ENCODE measurements at regions not wholly inside any gene's neighbourhood (a gene's known extent, or its start where the extent isn't known, plus 50 kb on each side); places are given as distances from the start of the nearest gene placed in this dataset.
"Not testable (repeated sequence)": the region's sequence is repeated elsewhere in the genome, so short reads cannot be mapped to it uniquely, and the experiment has no call there.

GRCh38 chr17:33572615-33573014, 279.5 kb upstream of the ASIC2 start:
- DNase-seq, result no peak

- no peak for DNase-seq
These were observed 281.9 kb upstream of the ASIC2 start for GRCh38 chr17:33574942-33575445.

- DNase-seq, result not testable (repeated sequence)
These were observed 286.6 kb upstream of the ASIC2 start for GRCh38 chr17:33579740-33580139.

- no peak for DNase-seq
These were observed 287.1 kb upstream of the ASIC2 start for GRCh38 chr17:33580215-33580614.

- no peak for DNase-seq
These were observed 289.6 kb upstream of the ASIC2 start for GRCh38 chr17:33582661-33583060.

- no peak for DNase-seq
These were observed 290.7 kb upstream of the ASIC2 start for GRCh38 chr17:33583518-33584417.

- no peak for DNase-seq
These were observed 300.9 kb upstream of the ASIC2 start for GRCh38 chr17:33593991-33594390.

- DNase-seq, result no peak
These were observed 302.7 kb upstream of the ASIC2 start for GRCh38 chr17:33595828-33596227.

GRCh38 chr17:33596899-33597298, 303.8 kb upstream of the ASIC2 start:
- no peak for DNase-seq

- DNase-seq, result no peak
These were observed 305.7 kb upstream of the ASIC2 start for GRCh38 chr17:33598797-33599196.

- DNase-seq, result no peak
These were observed 309.9 kb upstream of the ASIC2 start for GRCh38 chr17:33602981-33603380.

GRCh38 chr17:33603789-33604188, 310.7 kb upstream of the ASIC2 start:
- DNase-seq, result no peak

GRCh38 chr17:33611532-33611931, 318.4 kb upstream of the ASIC2 start:
- DNase-seq, result no peak

- no peak for DNase-seq
These were observed 322.8 kb upstream of the ASIC2 start for GRCh38 chr17:33615861-33616260.

GRCh38 chr17:33623841-33624240, 330.7 kb upstream of the ASIC2 start:
- DNase-seq, result no peak

- no peak for DNase-seq
These were observed 335.6 kb upstream of the ASIC2 start for GRCh38 chr17:33628500-33629346.

GRCh38 chr17:33633446-33633845, 340.4 kb upstream of the ASIC2 start:
- DNase-seq, result no peak

GRCh38 chr17:33637534-33637933, 344.4 kb upstream of the ASIC2 start:
- no peak for DNase-seq

GRCh38 chr17:33639103-33639880, 346.2 kb upstream of the ASIC2 start:
- no peak for DNase-seq

GRCh38 chr17:33640629-33641028, 347.5 kb upstream of the ASIC2 start:
- DNase-seq, result no peak

GRCh38 chr17:33642002-33642401, 348.9 kb upstream of the ASIC2 start:
- DNase-seq, result no peak

- DNase-seq, result no peak
These were observed 354.9 kb upstream of the ASIC2 start for GRCh38 chr17:33647956-33648355.

GRCh38 chr17:33650304-33650703, 357.2 kb upstream of the ASIC2 start:
- no peak for DNase-seq
